GM23338 (cell line): ENCODE measurements at regions not wholly inside any gene's neighbourhood (a gene's known extent, or its start where the extent isn't known, plus 50 kb on each side); places are given as distances from the start of the nearest gene placed in this dataset.
A peak's percentile ranks its signal among the peaks of the same experiment; 100 is the strongest.

Source experiments
- ATAC-seq: fragments of 200-7000 bp; cut with Tn5 transposase; 3 replicates; pipeline ENCODE4 v1.9.1; 2020
- DNase-seq: peaks from one replicate; pipeline ENCODE4 v3.0.0-alpha.2; 2015; ENCODE audit warnings: low spot score
- H2AFZ ChIP-seq: fragments of 200-600 bp; sonication (generic); 2 replicates; pipeline ENCODE4 v1.8.0; 2016; ENCODE audit warnings: antibody characterized with exemption, mild to moderate bottlenecking, moderate library complexity
- H3F3A ChIP-seq: fragments of 200-600 bp; sonication (generic); replicated peaks from 2 replicates; pipeline ENCODE4 v1.8.0; 2017; ENCODE audit warnings: antibody characterized with exemption, mixed run types, low read depth
- H3K27ac ChIP-seq: fragments of 200-600 bp; sonication (generic); 2 replicates; pipeline ENCODE4 v1.6.1; 2016; ENCODE audit warnings: low read depth
- H3K27me3 ChIP-seq: fragments of 200-600 bp; sonication (generic); 2 replicates; pipeline ENCODE4 v1.8.0; 2016; ENCODE audit warnings: mild to moderate bottlenecking, mixed run types, moderate library complexity; ENCODE audit not compliant: insufficient read depth
- H3K36me3 ChIP-seq: fragments of 200-600 bp; sonication (generic); 2 replicates; pipeline ENCODE4 v1.8.0; 2016; ENCODE audit warnings: mild to moderate bottlenecking; ENCODE audit not compliant: insufficient read depth
- H3K4me1 ChIP-seq: fragments of 200-600 bp; sonication (generic); 2 replicates; pipeline ENCODE4 v1.8.0; 2016; ENCODE audit warnings: mild to moderate bottlenecking, moderate library complexity; ENCODE audit not compliant: insufficient read depth
- H3K4me2 ChIP-seq: fragments of 200-600 bp; sonication (generic); 2 replicates; pipeline ENCODE4 v1.7.1; 2017; ENCODE audit warnings: mixed run types
- H3K4me3 ChIP-seq: fragments of 200-600 bp; sonication (generic); 2 replicates; pipeline ENCODE4 v1.6.1; 2016; ENCODE audit warnings: mixed run types
- H3K79me2 ChIP-seq: fragments of 200-600 bp; sonication (generic); replicated peaks from 2 replicates; pipeline ENCODE4 v1.8.0; 2017; ENCODE audit warnings: mild to moderate bottlenecking; ENCODE audit not compliant: insufficient read depth
- H3K9me2 ChIP-seq: fragments of 200-600 bp; sonication (generic); 2 replicates; pipeline ENCODE4 v1.8.0; 2017; ENCODE audit not compliant: insufficient read depth
- H4K20me1 ChIP-seq: fragments of 200-600 bp; sonication (generic); replicated peaks from 2 replicates; pipeline ENCODE4 v1.8.0; 2017; ENCODE audit warnings: mild to moderate bottlenecking; ENCODE audit not compliant: insufficient read depth
- H3K27ac Mint-ChIP-seq: 2 replicates; pipeline ENCODE4 v1.8.0; 2020; ENCODE audit warnings: inconsistent platforms, mild to moderate bottlenecking, moderate library complexity, mixed read lengths
- H3K27me3 Mint-ChIP-seq: 3 replicates; pipeline ENCODE4 v1.8.0; 2022; ENCODE audit warnings: low read depth, mild to moderate bottlenecking, moderate library complexity, mixed read lengths, inconsistent platforms; ENCODE audit not compliant: insufficient read depth, poor library complexity
- H3K36me3 Mint-ChIP-seq: 3 replicates; pipeline ENCODE4 v1.8.0; 2021; ENCODE audit warnings: low read depth, mild to moderate bottlenecking, inconsistent platforms, moderate library complexity, mixed read lengths
- H3K4me1 Mint-ChIP-seq: 3 replicates; pipeline ENCODE4 v1.8.0; 2020; ENCODE audit warnings: mild to moderate bottlenecking, inconsistent platforms, mixed read lengths
- H3K4me3 Mint-ChIP-seq: 3 replicates; pipeline ENCODE4 v1.8.0; 2021; ENCODE audit warnings: moderate library complexity, mild to moderate bottlenecking, inconsistent platforms, mixed read lengths
- H3K9me3 Mint-ChIP-seq: 3 replicates; pipeline ENCODE4 v1.8.0; 2020; ENCODE audit warnings: moderate library complexity, mild to moderate bottlenecking, inconsistent platforms, mixed read lengths
- CREB1 ChIP-seq: fragments of 250-450 bp; sonication (Bioruptor Pico); IDR thresholded peaks from 2 replicates; pipeline ENCODE4 v1.5.0; 2020; ENCODE audit warnings: low read depth, mild to moderate bottlenecking, moderate library complexity
- EZH2phosphoT487 ChIP-seq: fragments of 200-600 bp; sonication (generic); IDR thresholded peaks from one replicate; pipeline ENCODE4 v1.8.1; 2018; ENCODE audit warnings: antibody characterized with exemption; ENCODE audit not compliant: unreplicated experiment
- JUNB ChIP-seq: IDR thresholded peaks from one replicate; pipeline ENCODE4 v1.6.1; 2016; ENCODE audit warnings: antibody characterized with exemption; ENCODE audit not compliant: unreplicated experiment
- REST ChIP-seq: IDR thresholded peaks from one replicate; pipeline ENCODE4 v1.6.1; 2018; ENCODE audit warnings: antibody characterized with exemption; ENCODE audit not compliant: unreplicated experiment
- ZNF114 ChIP-seq: fragments of 250-450 bp; sonication (Bioruptor Pico); IDR thresholded peaks from 2 replicates; pipeline ENCODE4 v1.5.0; 2020; ENCODE audit warnings: mild to moderate bottlenecking, moderate library complexity
- ZNF331 ChIP-seq: fragments of 250-450 bp; sonication (Bioruptor Pico); IDR thresholded peaks from 2 replicates; pipeline ENCODE4 v1.5.0; 2020; ENCODE audit warnings: low read depth, mild to moderate bottlenecking, moderate library complexity
- ZNF462 ChIP-seq: fragments of 250-450 bp; sonication (Bioruptor Pico); IDR thresholded peaks from 2 replicates; pipeline ENCODE4 v1.5.0; 2020; ENCODE audit warnings: mild to moderate bottlenecking, moderate library complexity
- TF ChIP-seq, protein P1 (sequence below), 2 experiments: fragments of 200-600 bp in 1 of 2; sonication (generic) in 1 of 2; conservative IDR thresholded peaks; 2 replicates each; pipeline versions ENCODE4 v1.5.1 to v1.6.1; 2016 to 2017; ENCODE audit warnings: antibody characterized with exemption in 2 of 2, low read depth in 2 of 2, mild to moderate bottlenecking in 2 of 2, moderate library complexity in 1 of 2

- no peak for TF ChIP-seq ZNF462 (CRISPR knock-in tag)
- TF ChIP-seq REST: no peak
- TF ChIP-seq ZNF114 (CRISPR knock-in tag): no peak
- TF ChIP-seq ZNF331 (CRISPR knock-in tag): no peak
Measured at GRCh38 chr15:94119298-94119811, 112.0 kb upstream of the MCTP2 start (continued).

GRCh38 chr15:94110476-94111130 lies 120.8 kb upstream of the MCTP2 start:
- peak; percentile 50; the same call in 2 of the 3 replicates for ATAC-seq
- Mint-ChIP-seq H3K9me3 (no peaks in the 10 kb centered on the region), H3K4me1 (peaks cover 19% of the 10 kb centered on the region), H3K4me3 (no peak overlapping the region), H3K27me3 (no peaks in the 10 kb centered on the region), H3K36me3 (no peaks in the 10 kb centered on the region), H3K27ac (no peak overlapping the region)
- no peak overlapping the region for H2AFZ ChIP-seq
- no peak overlapping the region for H3K4me3 ChIP-seq
- no peaks in the 10 kb centered on the region for H4K20me1 ChIP-seq
- no peaks in the 10 kb centered on the region for H3K79me2 ChIP-seq
- H3F3A ChIP-seq: no peaks in the 10 kb centered on the region
- no peak overlapping the region for H3K4me2 ChIP-seq
- no peak overlapping the region for H3K27ac ChIP-seq
- no peaks in the 10 kb centered on the region for H3K36me3 ChIP-seq
- 0 out of 2 replicates have a peak, but pooled peaks cover 4% of the 10 kb centered on the region for H3K9me2 ChIP-seq
- H3K27me3 ChIP-seq: no peaks in the 10 kb centered on the region
- peaks cover 10% of the 10 kb centered on the region for H3K4me1 ChIP-seq
- peak; percentile 26 for DNase-seq
- TF ChIP-seq JUNB (no peak), ZNF114 (CRISPR knock-in tag) (no peak), CREB1 (CRISPR knock-in tag) (no peak), EZH2phosphoT487 (no peak), REST (no peak), ZNF331 (CRISPR knock-in tag) (no peak)
- TF ChIP-seq, protein P1, sequence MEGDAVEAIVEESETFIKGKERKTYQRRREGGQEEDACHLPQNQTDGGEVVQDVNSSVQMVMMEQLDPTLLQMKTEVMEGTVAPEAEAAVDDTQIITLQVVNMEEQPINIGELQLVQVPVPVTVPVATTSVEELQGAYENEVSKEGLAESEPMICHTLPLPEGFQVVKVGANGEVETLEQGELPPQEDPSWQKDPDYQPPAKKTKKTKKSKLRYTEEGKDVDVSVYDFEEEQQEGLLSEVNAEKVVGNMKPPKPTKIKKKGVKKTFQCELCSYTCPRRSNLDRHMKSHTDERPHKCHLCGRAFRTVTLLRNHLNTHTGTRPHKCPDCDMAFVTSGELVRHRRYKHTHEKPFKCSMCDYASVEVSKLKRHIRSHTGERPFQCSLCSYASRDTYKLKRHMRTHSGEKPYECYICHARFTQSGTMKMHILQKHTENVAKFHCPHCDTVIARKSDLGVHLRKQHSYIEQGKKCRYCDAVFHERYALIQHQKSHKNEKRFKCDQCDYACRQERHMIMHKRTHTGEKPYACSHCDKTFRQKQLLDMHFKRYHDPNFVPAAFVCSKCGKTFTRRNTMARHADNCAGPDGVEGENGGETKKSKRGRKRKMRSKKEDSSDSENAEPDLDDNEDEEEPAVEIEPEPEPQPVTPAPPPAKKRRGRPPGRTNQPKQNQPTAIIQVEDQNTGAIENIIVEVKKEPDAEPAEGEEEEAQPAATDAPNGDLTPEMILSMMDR (conservative IDR thresholded peaks at IDR 0.05; ENCODE audit: low read depth in 2 of 2): no peak
